Skeletal muscle satellite cell (primary cell): ENCODE measurements at regions not wholly inside any gene's neighbourhood (a gene's known extent, or its start where the extent isn't known, plus 50 kb on each side); places are given as distances from the start of the nearest gene placed in this dataset.
"Not testable (repeated sequence)": the region's sequence is repeated elsewhere in the genome, so short reads cannot be mapped to it uniquely, and the experiment has no call there.

ENCODE experiments used
- H3K27me3 ChIP-seq: 2 replicates; pipeline ENCODE4 v1.7.0; 2013; ENCODE audit warnings: low read length; ENCODE audit not compliant: control insufficient read depth, insufficient read depth
- H3K36me3 ChIP-seq: 2 replicates; pipeline ENCODE4 v1.7.0; 2013; ENCODE audit warnings: mild to moderate bottlenecking, control low read depth, low read length; ENCODE audit not compliant: insufficient read depth
- H3K4me1 ChIP-seq: 2 replicates; pipeline ENCODE4 v1.7.0; 2013; ENCODE audit warnings: low read length; ENCODE audit not compliant: control insufficient read depth, insufficient read depth
- H3K4me2 ChIP-seq: 2 replicates; pipeline ENCODE4 v1.7.0; 2013; ENCODE audit warnings: mild to moderate bottlenecking, low read length
- H3K4me3 ChIP-seq: 2 replicates; pipeline ENCODE4 v1.7.0; 2013; ENCODE audit warnings: low read length
- H3K9ac ChIP-seq: 2 replicates; pipeline ENCODE4 v1.7.0; 2013; ENCODE audit warnings: mild to moderate bottlenecking, low read depth, low read length, moderate library complexity
- H3K9me3 ChIP-seq: replicated peaks from 2 replicates; pipeline ENCODE4 v1.7.0; 2013; ENCODE audit warnings: mild to moderate bottlenecking, control low read depth, low read length

GRCh38 chr9:73962792-73963191, 534.3 kb upstream of the RORB start:
- Histone ChIP-seq H3K9ac (no peak overlapping the region), H3K4me2 (no peak overlapping the region), H3K4me1 (no peaks in the 10 kb centered on the region), H3K9me3 (no peaks in the 10 kb centered on the region), H3K27me3 (no peaks in the 10 kb centered on the region), H3K4me3 (no peak overlapping the region), H3K36me3 (no peaks in the 10 kb centered on the region)

GRCh38 chr9:73969936-73970335, 527.2 kb upstream of the RORB start:
- Histone ChIP-seq H3K4me3 (no peak overlapping the region), H3K4me2 (no peak overlapping the region), H3K9me3 (no peaks in the 10 kb centered on the region), H3K9ac (no peak overlapping the region), H3K36me3 (no peaks in the 10 kb centered on the region), H3K27me3 (no peaks in the 10 kb centered on the region), H3K4me1 (no peaks in the 10 kb centered on the region)

GRCh38 chr9:73976424-73976823, 520.7 kb upstream of the RORB start:
- not testable (repeated sequence) for H3K4me1 ChIP-seq, H3K4me3 ChIP-seq, H3K36me3 ChIP-seq, H3K9ac ChIP-seq, H3K27me3 ChIP-seq, H3K9me3 ChIP-seq, H3K4me2 ChIP-seq

- Histone ChIP-seq H3K4me2 (no peak overlapping the region), H3K4me3 (no peak overlapping the region), H3K9ac (no peak overlapping the region), H3K27me3 (no peaks in the 10 kb centered on the region), H3K4me1 (no peaks in the 10 kb centered on the region), H3K9me3 (no peaks in the 10 kb centered on the region), H3K36me3 (no peaks in the 10 kb centered on the region)
Observed at GRCh38 chr9:73979894-73980264, 517.3 kb upstream of the RORB start.

- no peak overlapping the region for H3K9ac ChIP-seq
- H3K36me3 ChIP-seq = no peaks in the 10 kb centered on the region
- no peaks in the 10 kb centered on the region for H3K27me3 ChIP-seq
- no peaks in the 10 kb centered on the region for H3K4me1 ChIP-seq
- no peak overlapping the region for H3K4me2 ChIP-seq
- no peaks in the 10 kb centered on the region for H3K9me3 ChIP-seq
- H3K4me3 ChIP-seq = no peak overlapping the region
Observed at GRCh38 chr9:73980754-73981153, 516.4 kb upstream of the RORB start.

- H3K4me3 ChIP-seq = no peak overlapping the region
Observed at GRCh38 chr9:73981405-73981804, 515.7 kb upstream of the RORB start.

GRCh38 chr9:73995836-73996235, 501.3 kb upstream of the RORB start:
- Histone ChIP-seq H3K9me3 (no peaks in the 10 kb centered on the region), H3K27me3 (no peaks in the 10 kb centered on the region), H3K9ac (no peak overlapping the region), H3K4me3 (no peak overlapping the region), H3K4me1 (no peaks in the 10 kb centered on the region), H3K4me2 (no peak overlapping the region), H3K36me3 (no peaks in the 10 kb centered on the region)

More at GRCh38 chr9:73981405-73981804, 515.7 kb upstream of the RORB start:
- Histone ChIP-seq H3K36me3 (no peaks in the 10 kb centered on the region), H3K4me1 (no peaks in the 10 kb centered on the region), H3K4me2 (no peak overlapping the region), H3K9me3 (no peaks in the 10 kb centered on the region), H3K27me3 (no peaks in the 10 kb centered on the region), H3K9ac (no peak overlapping the region)

- H3K9ac ChIP-seq = no peak overlapping the region
- H3K9me3 ChIP-seq = no peaks in the 10 kb centered on the region
- no peak overlapping the region for H3K4me3 ChIP-seq
- no peak overlapping the region for H3K4me2 ChIP-seq
- H3K36me3 ChIP-seq = no peaks in the 10 kb centered on the region
- H3K4me1 ChIP-seq = no peaks in the 10 kb centered on the region
- no peaks in the 10 kb centered on the region for H3K27me3 ChIP-seq
Observed at GRCh38 chr9:73996844-73997243, 500.3 kb upstream of the RORB start.

GRCh38 chr9:74001382-74001781, 495.8 kb upstream of the RORB start:
- Histone ChIP-seq H3K4me3 (no peak overlapping the region), H3K4me2 (no peak overlapping the region), H3K4me1 (no peaks in the 10 kb centered on the region), H3K36me3 (no peaks in the 10 kb centered on the region), H3K9me3 (no peaks in the 10 kb centered on the region), H3K27me3 (no peaks in the 10 kb centered on the region), H3K9ac (no peak overlapping the region)

GRCh38 chr9:74006935-74007334, 490.2 kb upstream of the RORB start:
- no peaks in the 10 kb centered on the region for H3K36me3 ChIP-seq
- no peaks in the 10 kb centered on the region for H3K27me3 ChIP-seq
- no peak overlapping the region for H3K9ac ChIP-seq
- H3K4me3 ChIP-seq = no peak overlapping the region
- H3K9me3 ChIP-seq = no peaks in the 10 kb centered on the region
- H3K4me1 ChIP-seq = no peaks in the 10 kb centered on the region
- no peak overlapping the region for H3K4me2 ChIP-seq

GRCh38 chr9:74007833-74008232, 489.3 kb upstream of the RORB start:
- Histone ChIP-seq H3K27me3 (no peaks in the 10 kb centered on the region), H3K4me1 (no peaks in the 10 kb centered on the region), H3K4me3 (no peak overlapping the region), H3K36me3 (no peaks in the 10 kb centered on the region), H3K9ac (no peak overlapping the region), H3K4me2 (no peak overlapping the region), H3K9me3 (no peaks in the 10 kb centered on the region)

- no peaks in the 10 kb centered on the region for H3K36me3 ChIP-seq
Observed at GRCh38 chr9:74016004-74016403, 481.1 kb upstream of the RORB start.

More at GRCh38 chr9:74016004-74016403, 481.1 kb upstream of the RORB start:
- H3K27me3 ChIP-seq = no peaks in the 10 kb centered on the region
- no peak overlapping the region for H3K4me3 ChIP-seq
- H3K4me1 ChIP-seq = no peaks in the 10 kb centered on the region
- no peak overlapping the region for H3K9ac ChIP-seq
- H3K4me2 ChIP-seq = no peak overlapping the region
- no peaks in the 10 kb centered on the region for H3K9me3 ChIP-seq
